ENCODE measurements at regions not wholly inside any gene's neighbourhood (a gene's known extent, or its start where the extent isn't known, plus 50 kb on each side); places are given as distances from the start of the nearest gene placed in this dataset.

GRCh38 chr1:216900116-216900620 lies 176.9 kb upstream of the ESRRG start:
- H3K27ac ChIP-seq: no peak overlapping the region
- TF ChIP-seq CTCF (IDR thresholded peaks at IDR 0.05): no peak
- no peaks in the 10 kb centered on the region for H3K4me1 ChIP-seq
- H3K36me3 ChIP-seq: no peaks in the 10 kb centered on the region
- ATAC-seq: no peak
- no peak for DNase-seq
- no peaks in the 10 kb centered on the region for H3K27me3 ChIP-seq (ENCODE audit: low read depth)
- intact Hi-C loops (cut with DNase I): no loop called here
- no peaks in the 10 kb centered on the region for H3K9me3 ChIP-seq
- H3K4me3 ChIP-seq: no peak overlapping the region

- TF ChIP-seq CTCF (IDR thresholded peaks at IDR 0.05): no peak
- no peaks in the 10 kb centered on the region for H3K9me3 ChIP-seq
- no peak for DNase-seq
- H3K27ac ChIP-seq: no peak overlapping the region
- no peaks in the 10 kb centered on the region for H3K4me1 ChIP-seq
- no peak overlapping the region for H3K4me3 ChIP-seq
- intact Hi-C loops (cut with DNase I): no loop called here
- H3K36me3 ChIP-seq: no peaks in the 10 kb centered on the region
- no peak for ATAC-seq
- no peaks in the 10 kb centered on the region for H3K27me3 ChIP-seq (ENCODE audit: low read depth)
Measured at GRCh38 chr1:216898801-216899200, 175.6 kb upstream of the ESRRG start.

- intact Hi-C loops (cut with DNase I): no loop called here
- ATAC-seq: no peak
Measured at GRCh38 chr1:216896146-216896545, 172.9 kb upstream of the ESRRG start.

GRCh38 chr1:216894494-216894893 lies 171.3 kb upstream of the ESRRG start:
- no peak for TF ChIP-seq CTCF (IDR thresholded peaks at IDR 0.05)
- DNase-seq (no peak), ATAC-seq (no peak)
- intact Hi-C loops (cut with DNase I): no loop called here
- H3K36me3 ChIP-seq: no peaks in the 10 kb centered on the region
- no peaks in the 10 kb centered on the region for H3K9me3 ChIP-seq
- H3K27ac ChIP-seq: no peak overlapping the region
- no peak overlapping the region for H3K4me3 ChIP-seq
- H3K27me3 ChIP-seq (ENCODE audit: low read depth): no peaks in the 10 kb centered on the region
- no peaks in the 10 kb centered on the region for H3K4me1 ChIP-seq

More at GRCh38 chr1:216896146-216896545, 172.9 kb upstream of the ESRRG start:
- TF ChIP-seq CTCF (IDR thresholded peaks at IDR 0.05): no peak
- no peaks in the 10 kb centered on the region for H3K36me3 ChIP-seq
- H3K27me3 ChIP-seq (ENCODE audit: low read depth): no peaks in the 10 kb centered on the region
- no peak for DNase-seq
- no peaks in the 10 kb centered on the region for H3K9me3 ChIP-seq
- H3K4me3 ChIP-seq: no peak overlapping the region
- H3K4me1 ChIP-seq: no peaks in the 10 kb centered on the region
- H3K27ac ChIP-seq: no peak overlapping the region

GRCh38 chr1:216892581-216893160 lies 169.4 kb upstream of the ESRRG start:
- H3K4me1 ChIP-seq: no peaks in the 10 kb centered on the region
- ATAC-seq: no peak
- H3K4me3 ChIP-seq: no peak overlapping the region
- DNase-seq: no peak
- no peak for TF ChIP-seq CTCF (IDR thresholded peaks at IDR 0.05)
- no peaks in the 10 kb centered on the region for H3K36me3 ChIP-seq
- intact Hi-C loops (cut with DNase I): no loop called here
- H3K27ac ChIP-seq: no peak overlapping the region
- H3K27me3 ChIP-seq (ENCODE audit: low read depth): no peaks in the 10 kb centered on the region
- no peaks in the 10 kb centered on the region for H3K9me3 ChIP-seq

All from lower lobe of right lung (tissue), 2 donors.